ENCODE measurements at regions not wholly inside any gene's neighbourhood (a gene's known extent, or its start where the extent isn't known, plus 50 kb on each side); places are given as distances from the start of the nearest gene placed in this dataset.

DNA sequence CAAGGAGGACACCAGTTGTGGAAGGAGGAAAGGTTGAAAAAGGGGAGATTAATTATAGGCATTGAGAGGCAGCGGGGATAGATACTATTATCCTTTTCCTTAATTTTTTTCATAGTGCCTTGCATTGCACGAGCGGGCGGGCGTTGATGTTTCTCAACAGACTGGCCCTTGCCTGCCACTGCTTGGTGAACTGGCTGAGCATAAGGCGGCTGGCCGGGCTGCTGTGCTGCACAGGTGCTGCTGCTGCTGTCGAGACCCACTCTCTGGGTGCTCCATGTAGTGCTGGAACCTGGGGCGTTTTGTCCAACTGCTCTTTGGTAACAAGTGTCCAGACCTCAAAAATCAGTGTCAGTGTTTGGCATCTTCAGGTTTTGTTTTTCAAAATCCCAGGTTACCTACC lies 83.3 kb upstream of the PAQR3 start:
- H3K27me3 ChIP-seq (ENCODE audit: insufficient read depth, low read length), result no peaks in the 10 kb centered on the region
- Mint-ChIP-seq H3K4me1 (ENCODE audit: low read depth, unreplicated experiment) (no peaks in the 10 kb centered on the region), H3K27ac (ENCODE audit: unreplicated experiment) (no peak overlapping the region), H3K36me3 (ENCODE audit: low read depth, unreplicated experiment) (no peaks in the 10 kb centered on the region), H3K4me3 (ENCODE audit: unreplicated experiment) (no peak overlapping the region), H3K9me3 (ENCODE audit: unreplicated experiment) (peaks cover 2% of the 10 kb centered on the region), H3K27me3 (ENCODE audit: low read depth, unreplicated experiment) (no peaks in the 10 kb centered on the region)
- H3K27ac ChIP-seq (ENCODE audit: low read depth, low read length), result no peak overlapping the region
- no peaks in the 10 kb centered on the region for H3K36me3 ChIP-seq (ENCODE audit: insufficient read depth, low read length)
- TF ChIP-seq EZH2 (IDR thresholded peaks at IDR 0.05; ENCODE audit: insufficient read depth, low read length), result no peak
- TF ChIP-seq, protein P1, sequence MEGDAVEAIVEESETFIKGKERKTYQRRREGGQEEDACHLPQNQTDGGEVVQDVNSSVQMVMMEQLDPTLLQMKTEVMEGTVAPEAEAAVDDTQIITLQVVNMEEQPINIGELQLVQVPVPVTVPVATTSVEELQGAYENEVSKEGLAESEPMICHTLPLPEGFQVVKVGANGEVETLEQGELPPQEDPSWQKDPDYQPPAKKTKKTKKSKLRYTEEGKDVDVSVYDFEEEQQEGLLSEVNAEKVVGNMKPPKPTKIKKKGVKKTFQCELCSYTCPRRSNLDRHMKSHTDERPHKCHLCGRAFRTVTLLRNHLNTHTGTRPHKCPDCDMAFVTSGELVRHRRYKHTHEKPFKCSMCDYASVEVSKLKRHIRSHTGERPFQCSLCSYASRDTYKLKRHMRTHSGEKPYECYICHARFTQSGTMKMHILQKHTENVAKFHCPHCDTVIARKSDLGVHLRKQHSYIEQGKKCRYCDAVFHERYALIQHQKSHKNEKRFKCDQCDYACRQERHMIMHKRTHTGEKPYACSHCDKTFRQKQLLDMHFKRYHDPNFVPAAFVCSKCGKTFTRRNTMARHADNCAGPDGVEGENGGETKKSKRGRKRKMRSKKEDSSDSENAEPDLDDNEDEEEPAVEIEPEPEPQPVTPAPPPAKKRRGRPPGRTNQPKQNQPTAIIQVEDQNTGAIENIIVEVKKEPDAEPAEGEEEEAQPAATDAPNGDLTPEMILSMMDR (IDR thresholded peaks at IDR 0.05; ENCODE audit: insufficient read depth, low read depth, low read length), result no peak
- no peak for FAIRE-seq
- no peaks in the 10 kb centered on the region for H3K4me1 ChIP-seq (ENCODE audit: insufficient read depth, low read length)
- no peaks in the 10 kb centered on the region for H4K20me1 ChIP-seq (ENCODE audit: insufficient read depth, low read length)
- no peak overlapping the region for H3K4me3 ChIP-seq (ENCODE audit: insufficient read depth, low read depth, low read length)
- H3K4me2 ChIP-seq (ENCODE audit: low read length), result no peak overlapping the region
- no peak for DNase-seq (ENCODE audit: low read depth)
- H2AFZ ChIP-seq (ENCODE audit: low read depth, low read length), result no peak overlapping the region
- no peaks in the 10 kb centered on the region for H3K79me2 ChIP-seq (ENCODE audit: insufficient read depth, low read length)
- H3K9ac ChIP-seq (ENCODE audit: low read length), result no peak overlapping the region
- H3K9me3 ChIP-seq (ENCODE audit: insufficient read depth, low read depth, low read length), result no peaks in the 10 kb centered on the region

DNA sequence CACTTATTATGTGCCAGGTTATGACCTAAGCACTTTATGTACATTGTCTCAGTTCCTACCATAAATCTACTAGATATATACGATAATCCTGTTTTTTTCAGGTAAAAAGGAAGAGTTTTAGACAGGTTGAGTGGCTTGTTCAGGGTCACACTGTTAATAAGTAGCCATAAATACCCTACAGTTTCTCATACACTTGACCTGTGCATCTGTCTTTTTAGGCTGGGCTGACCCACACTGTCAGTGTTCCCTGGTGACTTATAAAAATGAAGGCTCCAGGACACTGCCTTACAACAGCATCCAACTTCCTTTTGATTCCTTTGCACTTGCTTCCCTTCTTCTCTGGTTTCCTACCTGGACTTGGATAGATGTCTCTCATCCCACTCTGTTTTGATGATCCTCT lies 78.2 kb upstream of the PAQR3 start:
- Histone ChIP-seq H3K9ac (ENCODE audit: low read length) (no peak overlapping the region), H3K79me2 (ENCODE audit: insufficient read depth, low read length) (no peaks in the 10 kb centered on the region), H3K4me3 (ENCODE audit: insufficient read depth, low read depth, low read length) (no peak overlapping the region), H3K27ac (ENCODE audit: low read depth, low read length) (no peak overlapping the region), H3K4me2 (ENCODE audit: low read length) (no peak overlapping the region), H3K27me3 (ENCODE audit: insufficient read depth, low read length) (no peaks in the 10 kb centered on the region), H3K9me3 (ENCODE audit: insufficient read depth, low read depth, low read length) (no peaks in the 10 kb centered on the region), H3K36me3 (ENCODE audit: insufficient read depth, low read length) (no peaks in the 10 kb centered on the region), H3K4me1 (ENCODE audit: insufficient read depth, low read length) (no peaks in the 10 kb centered on the region), H4K20me1 (ENCODE audit: insufficient read depth, low read length) (no peaks in the 10 kb centered on the region), H2AFZ (ENCODE audit: low read depth, low read length) (no peak overlapping the region)
- H3K27me3 Mint-ChIP-seq (ENCODE audit: low read depth, unreplicated experiment), result peaks cover 3% of the 10 kb centered on the region
- TF ChIP-seq EZH2 (IDR thresholded peaks at IDR 0.05; ENCODE audit: insufficient read depth, low read length), result no peak
- TF ChIP-seq, protein P1 (IDR thresholded peaks at IDR 0.05; ENCODE audit: insufficient read depth, low read depth, low read length), result no peak
- H3K4me1 Mint-ChIP-seq (ENCODE audit: low read depth, unreplicated experiment), result no peaks in the 10 kb centered on the region
- H3K36me3 Mint-ChIP-seq (ENCODE audit: low read depth, unreplicated experiment), result no peaks in the 10 kb centered on the region
- DNase-seq (ENCODE audit: low read depth) (no peak), FAIRE-seq (no peak)
- no peak overlapping the region for H3K4me3 Mint-ChIP-seq (ENCODE audit: unreplicated experiment)
- H3K27ac Mint-ChIP-seq (ENCODE audit: unreplicated experiment), result no peak overlapping the region
- H3K9me3 Mint-ChIP-seq (ENCODE audit: unreplicated experiment), result peaks cover 2% of the 10 kb centered on the region

DNA sequence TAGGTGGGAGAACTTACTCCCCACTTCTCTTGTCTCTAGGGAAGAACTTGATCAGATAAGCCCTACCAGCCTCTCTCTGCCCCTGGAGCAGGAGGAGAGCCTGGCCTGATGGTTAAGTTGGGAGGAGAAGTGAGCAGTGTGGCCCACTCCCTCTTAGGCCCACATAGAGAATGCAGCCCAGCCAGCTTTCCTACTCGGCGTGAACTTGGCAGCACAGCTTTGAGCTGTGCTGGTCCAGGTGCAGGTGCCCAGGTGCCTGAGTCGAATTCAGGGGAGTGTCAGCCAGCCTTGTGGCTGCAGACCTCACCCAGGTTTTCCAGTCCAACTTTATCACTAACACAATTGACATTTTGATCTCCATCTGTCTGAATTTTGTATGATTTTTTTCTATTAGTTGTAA lies 77.6 kb upstream of the PAQR3 start:
- Mint-ChIP-seq H3K4me3 (ENCODE audit: unreplicated experiment) (no peak overlapping the region), H3K27ac (ENCODE audit: unreplicated experiment) (no peak overlapping the region), H3K4me1 (ENCODE audit: low read depth, unreplicated experiment) (no peaks in the 10 kb centered on the region), H3K36me3 (ENCODE audit: low read depth, unreplicated experiment) (no peaks in the 10 kb centered on the region), H3K9me3 (ENCODE audit: unreplicated experiment) (peaks cover 2% of the 10 kb centered on the region), H3K27me3 (ENCODE audit: low read depth, unreplicated experiment) (peaks cover 3% of the 10 kb centered on the region)
- Histone ChIP-seq H4K20me1 (ENCODE audit: insufficient read depth, low read length) (no peaks in the 10 kb centered on the region), H3K4me3 (ENCODE audit: insufficient read depth, low read depth, low read length) (no peak overlapping the region), H3K36me3 (ENCODE audit: insufficient read depth, low read length) (no peaks in the 10 kb centered on the region), H3K79me2 (ENCODE audit: insufficient read depth, low read length) (no peaks in the 10 kb centered on the region), H3K4me1 (ENCODE audit: insufficient read depth, low read length) (no peaks in the 10 kb centered on the region), H3K9ac (ENCODE audit: low read length) (no peak overlapping the region), H3K9me3 (ENCODE audit: insufficient read depth, low read depth, low read length) (no peaks in the 10 kb centered on the region), H3K4me2 (ENCODE audit: low read length) (no peak overlapping the region), H3K27me3 (ENCODE audit: insufficient read depth, low read length) (no peaks in the 10 kb centered on the region), H3K27ac (ENCODE audit: low read depth, low read length) (no peak overlapping the region), H2AFZ (ENCODE audit: low read depth, low read length) (no peak overlapping the region)
- no peak for DNase-seq (ENCODE audit: low read depth)
- FAIRE-seq, result no peak
- TF ChIP-seq, protein P1 (IDR thresholded peaks at IDR 0.05; ENCODE audit: insufficient read depth, low read depth, low read length), result no peak
- TF ChIP-seq EZH2 (IDR thresholded peaks at IDR 0.05; ENCODE audit: insufficient read depth, low read length), result no peak

Data from astrocyte (in vitro differentiated cells and primary cell).